GM18870 (cell line): ENCODE measurements at regions not wholly inside any gene's neighbourhood (a gene's known extent, or its start where the extent isn't known, plus 50 kb on each side); places are given as distances from the start of the nearest gene placed in this dataset.
"Not testable (repeated sequence)": the region's sequence is repeated elsewhere in the genome, so short reads cannot be mapped to it uniquely, and the experiment has no call there.

Experiments
- ATAC-seq: cut with Tn5 transposase; IDR thresholded peaks from one replicate; pipeline ENCODE4 v1.9.1; 2021; ENCODE audit warnings: moderate library complexity; ENCODE audit not compliant: unreplicated experiment

GRCh38 chr21:13935396-13936032 lies 275.2 kb downstream of the LIPI start:
- not testable (repeated sequence) for ATAC-seq

DNA sequence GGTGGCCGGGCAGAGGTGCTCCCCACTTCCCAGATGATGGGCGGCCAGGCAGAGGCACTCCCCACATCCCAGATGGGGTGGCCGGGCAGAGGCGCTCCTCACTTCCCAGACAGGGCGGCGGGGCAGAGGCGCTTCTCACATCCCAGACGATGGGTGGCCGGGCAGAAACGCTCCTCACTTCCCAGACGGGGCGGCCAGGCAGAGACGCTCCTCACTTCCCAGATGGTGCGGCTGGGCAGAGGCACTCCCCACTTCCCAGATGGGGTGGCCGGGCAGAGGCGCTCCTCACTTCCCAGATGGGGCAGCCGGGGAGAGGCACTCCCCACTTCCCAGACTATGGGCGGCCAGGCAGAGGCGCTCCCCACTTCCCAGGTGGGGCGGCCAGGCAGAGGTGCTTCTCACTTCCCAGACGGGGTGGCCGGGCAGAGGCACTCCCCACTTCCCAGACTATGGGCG lies 275.8 kb downstream of the LIPI start:
- not testable (repeated sequence) for ATAC-seq

- ATAC-seq: not testable (repeated sequence)
These were observed 287.6 kb downstream of the LIPI start for GRCh38 chr21:13923175-13923574.

- ATAC-seq: not testable (repeated sequence)
These were observed 289.3 kb downstream of the LIPI start for GRCh38 chr21:13921455-13921854.

DNA sequence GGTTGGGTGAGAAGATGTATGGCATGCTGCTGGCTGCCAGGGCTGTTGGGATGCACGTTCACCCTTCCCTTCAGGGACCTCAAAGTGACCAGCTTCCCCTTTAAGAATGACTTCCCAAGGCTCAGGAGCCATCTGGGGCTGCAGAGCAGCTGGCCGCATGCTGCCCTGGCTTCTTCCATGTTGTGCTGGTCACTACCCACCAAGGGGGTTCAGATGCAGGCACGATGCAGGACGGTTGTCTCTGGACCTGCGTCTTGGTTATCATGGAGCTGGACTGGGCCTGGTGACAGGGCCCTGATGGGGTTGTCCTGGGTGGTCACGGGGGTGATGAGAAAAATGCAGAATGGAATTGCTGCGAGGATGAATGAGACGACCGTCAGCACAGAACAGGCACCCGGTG lies 297.8 kb downstream of the POTED start:
- ATAC-seq: not testable (repeated sequence)

DNA sequence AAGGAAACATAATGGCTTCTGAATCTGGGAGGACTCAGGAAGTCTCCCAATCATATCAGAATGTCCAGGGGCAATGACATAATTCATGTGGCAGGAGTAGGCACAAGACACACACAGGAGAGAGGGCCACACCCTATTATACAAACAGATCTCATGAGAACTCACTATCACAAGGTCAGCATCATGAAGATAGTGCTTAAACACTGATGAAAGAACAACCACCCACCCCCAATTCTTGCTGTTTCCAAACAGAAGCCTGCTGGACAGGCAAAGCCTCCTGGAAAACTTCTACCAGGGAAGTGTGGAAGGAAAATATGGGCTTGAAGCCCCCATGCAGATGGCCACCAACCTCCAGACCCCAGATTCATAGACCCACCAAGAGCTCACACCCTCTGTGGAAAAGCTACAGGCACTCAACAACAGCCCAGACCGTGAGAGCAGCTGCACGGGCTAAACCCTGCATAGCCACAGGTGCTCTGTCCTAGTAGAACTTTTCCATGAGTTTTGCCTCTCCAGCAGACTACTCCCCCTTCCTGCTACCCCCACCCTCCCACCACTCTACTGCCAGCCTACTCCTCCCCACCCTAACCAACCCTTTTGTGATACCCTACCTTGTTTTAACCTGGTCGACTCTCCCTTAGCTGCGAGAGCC lies 287.1 kb downstream of the POTED start:
- ATAC-seq: not testable (repeated sequence)

DNA sequence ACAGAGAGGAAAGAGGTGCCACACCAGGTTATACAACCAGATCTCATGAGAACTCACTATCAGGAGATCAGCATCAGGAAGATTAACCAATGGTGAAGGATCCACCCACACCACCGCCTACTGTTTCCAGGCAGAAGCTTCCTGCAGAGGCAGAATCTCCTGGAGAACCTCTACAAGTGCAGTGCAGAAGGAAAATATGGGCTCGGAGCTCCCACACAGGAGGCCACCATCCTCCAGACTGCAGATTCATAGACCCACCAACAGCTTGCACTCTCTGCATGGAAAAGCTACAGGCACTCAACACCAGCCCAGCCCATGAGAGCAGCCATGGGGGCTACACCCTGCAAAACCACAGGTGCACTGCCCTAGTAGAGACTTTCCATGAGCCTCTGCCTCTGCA lies 284.0 kb downstream of the POTED start:
- not testable (repeated sequence) for ATAC-seq

DNA sequence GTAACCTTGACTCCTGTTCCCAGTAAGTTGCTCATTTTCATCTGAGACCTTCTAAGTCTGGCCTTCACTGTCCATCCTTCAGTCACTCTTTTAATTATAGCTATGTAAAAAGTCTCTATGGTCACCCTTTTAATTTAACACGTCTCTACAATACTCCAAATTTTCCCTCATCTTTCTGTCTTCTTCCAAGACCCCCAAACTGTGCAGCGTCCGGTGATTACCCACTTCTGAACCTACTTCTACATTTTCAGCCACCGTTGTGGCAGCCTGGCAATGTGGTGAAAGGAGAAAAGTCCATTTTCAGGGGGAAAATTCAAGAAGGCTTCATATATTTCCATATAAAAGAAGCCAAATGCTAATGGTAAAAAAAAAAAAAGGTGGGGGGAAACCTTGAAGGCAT lies 283.4 kb downstream of the POTED start:
- not testable (repeated sequence) for ATAC-seq

DNA sequence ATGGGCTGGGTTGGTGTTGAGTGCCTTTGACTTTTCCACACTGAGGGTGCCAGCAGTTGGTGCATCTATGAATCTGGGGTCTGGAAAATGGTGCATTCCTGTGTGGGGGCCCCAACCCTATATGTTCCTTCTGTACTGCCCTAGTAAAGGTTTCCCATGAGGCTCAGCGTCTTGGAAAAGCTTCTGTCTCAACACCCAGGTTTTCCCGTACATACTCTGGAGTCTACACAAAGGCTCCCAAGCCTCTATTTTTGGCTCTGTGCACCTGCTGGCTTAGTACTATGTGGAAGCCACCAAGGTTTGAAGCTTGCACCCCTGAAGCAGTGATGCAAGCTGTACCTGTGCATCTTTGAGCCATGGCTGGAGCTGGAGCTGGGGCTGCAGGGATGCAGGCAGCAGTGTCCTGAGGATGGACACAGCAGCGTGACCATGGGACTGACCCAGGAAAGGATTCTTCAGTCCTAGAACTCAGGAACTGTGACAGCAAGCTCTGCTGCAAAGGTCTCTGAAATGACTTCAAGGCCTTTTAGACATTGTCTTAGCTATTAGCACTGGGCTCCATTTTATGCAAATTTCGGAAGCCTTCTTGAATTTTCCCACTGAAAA lies 282.7 kb downstream of the POTED start:
- not testable (repeated sequence) for ATAC-seq

GRCh38 chr21:13889176-13889575 lies 279.6 kb downstream of the POTED start:
- not testable (repeated sequence) for ATAC-seq

DNA sequence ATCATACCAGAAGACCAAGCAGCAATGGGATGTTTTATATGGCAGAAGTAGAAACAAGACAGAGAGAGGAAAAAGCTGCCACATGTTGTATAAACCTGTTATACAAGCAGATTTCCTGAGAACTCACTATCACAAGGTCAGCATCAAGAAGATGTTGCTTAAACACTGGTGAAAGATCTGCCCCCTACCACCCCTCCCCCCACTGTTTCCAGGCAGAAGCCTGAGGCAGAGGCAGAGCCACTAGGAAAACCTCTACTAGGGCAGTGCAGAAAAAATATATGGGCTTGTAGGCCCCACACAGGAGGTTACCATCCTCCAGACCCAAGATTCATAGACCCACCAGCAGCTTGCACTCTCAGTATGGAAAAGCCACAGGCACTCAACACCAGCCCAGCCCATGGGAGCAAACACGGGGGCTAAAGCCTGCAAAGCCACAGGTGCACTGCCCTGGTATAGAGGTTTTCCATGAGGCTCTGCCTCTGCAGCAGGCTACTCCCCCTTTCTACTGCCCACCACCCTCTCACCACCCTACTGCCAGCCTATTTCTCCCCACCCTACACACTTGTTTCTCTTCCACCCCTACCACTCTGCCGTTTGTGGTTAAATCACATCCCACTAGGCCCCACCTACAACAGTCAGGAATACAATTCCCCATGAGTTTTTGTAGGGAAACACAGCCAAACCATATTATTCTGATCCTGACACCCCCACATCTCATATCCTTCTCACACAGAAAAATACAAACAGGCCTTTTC lies 274.2 kb downstream of the POTED start:
- not testable (repeated sequence) for ATAC-seq

GRCh38 chr21:13877503-13877902 lies 267.9 kb downstream of the POTED start:
- not testable (repeated sequence) for ATAC-seq

DNA sequence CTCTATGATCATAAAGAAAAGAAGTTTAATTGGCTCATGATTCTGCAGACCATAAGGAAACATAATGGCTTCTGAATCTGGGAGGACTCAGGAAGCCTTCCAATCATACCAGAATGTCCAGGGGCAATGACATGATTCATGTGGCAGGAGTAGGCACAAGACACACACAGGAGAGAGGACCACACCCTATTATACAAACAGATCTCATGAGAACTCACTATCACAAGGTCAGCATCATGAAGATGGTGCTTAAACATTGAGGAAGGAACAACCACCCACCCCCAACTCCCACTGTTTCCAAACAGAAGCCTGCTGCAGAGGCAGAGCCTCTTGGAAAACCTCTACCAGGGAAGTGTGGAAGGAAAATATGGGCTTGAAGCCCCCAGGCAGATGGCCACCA lies 267.4 kb downstream of the POTED start:
- not testable (repeated sequence) for ATAC-seq

DNA sequence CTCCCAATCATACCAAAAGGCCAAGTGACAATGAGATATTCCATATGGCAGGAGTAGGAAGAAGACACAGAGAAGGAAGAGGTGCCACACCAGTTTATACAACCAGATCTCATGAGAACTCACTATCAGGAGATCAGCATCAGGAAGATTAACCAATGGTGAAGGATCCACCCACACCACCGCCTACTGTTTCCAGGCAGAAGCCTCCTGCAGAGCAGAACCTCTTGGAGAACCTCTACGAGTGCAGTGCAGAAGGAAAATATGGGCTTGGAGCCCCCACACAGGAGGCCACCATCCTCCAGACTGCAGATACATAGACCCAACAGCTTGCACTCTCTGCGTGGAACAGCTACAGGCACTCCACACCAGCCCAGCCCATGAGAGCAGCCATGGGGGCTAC lies 264.4 kb downstream of the POTED start:
- ATAC-seq: not testable (repeated sequence)

DNA sequence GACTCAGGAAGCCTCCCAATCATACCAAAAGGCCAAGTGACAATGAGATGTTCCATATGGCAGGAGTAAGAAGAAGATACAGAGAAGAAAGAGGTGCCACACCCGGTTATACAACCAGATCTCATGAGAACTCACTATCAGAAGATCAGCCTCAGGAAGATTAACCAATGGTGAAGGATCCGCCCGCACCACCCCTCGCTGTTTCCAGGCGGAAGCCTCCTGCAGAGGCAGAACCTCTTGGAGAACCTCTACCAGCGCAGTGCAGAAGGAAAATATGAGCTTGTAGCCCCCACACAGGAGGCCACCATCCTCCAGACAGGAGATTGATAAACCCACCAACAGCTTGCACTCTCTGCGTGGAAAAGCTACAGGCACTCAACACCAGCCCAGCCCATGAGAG lies 245.1 kb downstream of the POTED start:
- ATAC-seq: no peak

DNA sequence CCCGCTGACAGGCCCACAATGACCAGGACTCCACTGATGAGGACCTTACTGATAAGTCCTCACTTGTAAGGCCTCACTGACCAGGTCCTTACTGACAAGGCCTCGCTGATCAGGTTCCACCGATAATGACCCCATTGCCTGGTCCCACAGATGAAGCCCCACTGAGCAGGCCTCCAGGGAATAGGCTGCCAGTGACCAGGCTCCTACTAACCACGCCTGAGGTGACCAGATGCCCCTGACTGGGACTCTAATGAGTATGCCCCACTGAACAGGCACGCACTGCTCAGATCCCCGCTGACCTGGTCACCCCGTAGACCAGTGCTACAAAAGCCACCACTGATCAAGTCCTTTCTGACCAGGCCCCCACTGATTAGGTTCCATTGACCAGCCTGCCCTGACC lies 241.2 kb downstream of the POTED start:
- not testable (repeated sequence) for ATAC-seq

DNA sequence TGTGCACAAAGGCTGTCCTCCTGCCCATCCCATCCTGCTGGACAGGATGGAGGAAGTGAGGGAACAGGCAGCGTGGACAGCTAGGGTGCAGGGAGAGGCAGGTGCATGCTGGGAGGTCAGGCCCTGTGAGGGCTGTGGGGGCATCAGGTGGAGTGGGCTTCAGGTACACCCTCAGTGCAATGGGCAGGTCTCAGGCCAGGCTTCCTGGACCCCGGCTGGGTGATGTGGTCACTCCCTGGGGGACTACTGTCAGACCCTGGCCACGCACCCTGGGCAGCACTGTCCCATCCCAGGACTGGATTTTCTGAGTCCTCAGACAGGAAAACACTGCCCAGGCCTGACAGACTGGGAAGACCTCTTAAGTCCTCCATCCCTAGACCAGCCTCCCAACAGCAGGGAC lies 239.9 kb downstream of the POTED start:
- ATAC-seq: not testable (repeated sequence)

- not testable (repeated sequence) for ATAC-seq
These were observed 237.1 kb downstream of the POTED start for GRCh38 chr21:13846718-13847117.

DNA sequence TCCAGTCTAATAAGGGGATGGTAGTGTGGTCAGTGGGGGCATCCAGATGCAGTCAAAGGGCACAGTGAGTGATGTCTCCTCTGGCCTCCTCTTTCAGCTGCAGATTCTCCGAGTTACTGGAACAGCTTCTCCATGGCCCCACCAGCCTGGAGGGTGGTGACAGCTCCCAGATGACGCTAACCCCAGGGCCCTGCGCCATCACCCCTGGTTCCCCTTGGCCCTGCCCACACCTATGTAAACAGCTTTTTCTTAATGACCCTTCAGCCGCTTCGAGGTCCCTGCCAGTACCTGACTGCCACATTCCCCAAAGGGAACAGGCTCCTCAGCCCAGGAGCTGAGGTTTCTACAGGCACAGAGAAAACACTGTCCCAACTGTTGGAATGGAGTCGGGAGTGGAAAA lies 235.0 kb downstream of the POTED start:
- not testable (repeated sequence) for ATAC-seq

DNA sequence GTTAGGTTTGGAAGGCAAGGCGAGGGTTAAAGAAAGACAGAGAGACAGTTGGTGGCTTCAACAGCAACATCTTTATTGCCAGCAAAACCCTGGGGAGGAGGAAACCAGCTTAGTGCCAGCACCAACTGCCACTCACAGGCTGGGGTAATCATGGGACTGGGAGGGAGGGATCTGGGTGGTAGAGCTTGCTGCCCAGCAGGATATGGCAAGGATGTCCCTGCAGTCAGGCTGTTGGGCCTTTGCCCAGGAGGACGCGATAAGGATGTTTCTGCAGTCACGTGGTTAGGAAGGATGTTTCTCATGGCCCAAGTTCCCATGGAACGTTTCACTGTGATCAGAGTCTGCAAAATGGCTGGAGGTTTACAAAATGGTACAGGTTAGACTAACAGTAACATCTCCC lies 233.5 kb downstream of the POTED start:
- ATAC-seq: not testable (repeated sequence)

GRCh38 chr21:13827666-13828065 lies 218.1 kb downstream of the POTED start:
- not testable (repeated sequence) for ATAC-seq
